ENCODE measurements at regions not wholly inside any gene's neighbourhood (a gene's known extent, or its start where the extent isn't known, plus 50 kb on each side); places are given as distances from the start of the nearest gene placed in this dataset.

- Histone ChIP-seq H3F3A (replicated peaks; ENCODE audit: insufficient read depth) (no peaks in the 10 kb centered on the region), H3K4me2 (no peak overlapping the region), H3K27ac (ENCODE audit: low read depth in 2 of 2, low read length in 1 of 2) (no peak overlapping the region), H3K9ac (no peak overlapping the region), H3K36me3 (replicated peaks in 1 of 2; ENCODE audit: control insufficient read depth in 1 of 2, insufficient read depth in 2 of 2, low read length in 1 of 2) (no peaks in the 10 kb centered on the region), H4K20me1 (ENCODE audit: insufficient read depth) (no peaks in the 10 kb centered on the region), H3K9me2 (no peaks in the 10 kb centered on the region), H2AFZ (ENCODE audit: low read depth) (no peak overlapping the region), H3K79me2 (ENCODE audit: insufficient read depth) (no peaks in the 10 kb centered on the region), H3K4me1 (ENCODE audit: control insufficient read depth in 1 of 2, insufficient read depth in 2 of 2, low read depth in 1 of 2, low read length in 1 of 2) (no peaks in the 10 kb centered on the region), H3K9me3 (no peaks in the 10 kb centered on the region), H3K4me3 (ENCODE audit: low read depth in 2 of 2, low read length in 1 of 2) (no peak overlapping the region), H3K27me3 (ENCODE audit: insufficient read depth) (no peaks in the 10 kb centered on the region)
- ChIA-PET POLR2A (no interaction called here), CTCF (interaction anchor here (1.1 to 3.1 kb wide), 2 partner anchors 8 to 42 kb away, joined by 3 to 14 read pairs; no protein-coding TSS in a partner anchor)
- no peak for TF ChIP-seq SIN3A (IDR thresholded peaks at IDR 0.05; ENCODE audit: borderline replicate concordance, low read depth, low read length)
- TF ChIP-seq EP300 (IDR thresholded peaks at IDR 0.05; ENCODE audit: borderline replicate concordance in 1 of 2, low read depth in 1 of 2, low read length in 1 of 2), result no peak
- no peak for TF ChIP-seq PBX3 (IDR thresholded peaks at IDR 0.05)
- TF ChIP-seq MXI1 (IDR thresholded peaks at IDR 0.05; ENCODE audit: low read depth, low read length), result no peak
- no peak for TF ChIP-seq RFX5 (IDR thresholded peaks at IDR 0.05; ENCODE audit: low read length)
- TF ChIP-seq, protein P1, sequence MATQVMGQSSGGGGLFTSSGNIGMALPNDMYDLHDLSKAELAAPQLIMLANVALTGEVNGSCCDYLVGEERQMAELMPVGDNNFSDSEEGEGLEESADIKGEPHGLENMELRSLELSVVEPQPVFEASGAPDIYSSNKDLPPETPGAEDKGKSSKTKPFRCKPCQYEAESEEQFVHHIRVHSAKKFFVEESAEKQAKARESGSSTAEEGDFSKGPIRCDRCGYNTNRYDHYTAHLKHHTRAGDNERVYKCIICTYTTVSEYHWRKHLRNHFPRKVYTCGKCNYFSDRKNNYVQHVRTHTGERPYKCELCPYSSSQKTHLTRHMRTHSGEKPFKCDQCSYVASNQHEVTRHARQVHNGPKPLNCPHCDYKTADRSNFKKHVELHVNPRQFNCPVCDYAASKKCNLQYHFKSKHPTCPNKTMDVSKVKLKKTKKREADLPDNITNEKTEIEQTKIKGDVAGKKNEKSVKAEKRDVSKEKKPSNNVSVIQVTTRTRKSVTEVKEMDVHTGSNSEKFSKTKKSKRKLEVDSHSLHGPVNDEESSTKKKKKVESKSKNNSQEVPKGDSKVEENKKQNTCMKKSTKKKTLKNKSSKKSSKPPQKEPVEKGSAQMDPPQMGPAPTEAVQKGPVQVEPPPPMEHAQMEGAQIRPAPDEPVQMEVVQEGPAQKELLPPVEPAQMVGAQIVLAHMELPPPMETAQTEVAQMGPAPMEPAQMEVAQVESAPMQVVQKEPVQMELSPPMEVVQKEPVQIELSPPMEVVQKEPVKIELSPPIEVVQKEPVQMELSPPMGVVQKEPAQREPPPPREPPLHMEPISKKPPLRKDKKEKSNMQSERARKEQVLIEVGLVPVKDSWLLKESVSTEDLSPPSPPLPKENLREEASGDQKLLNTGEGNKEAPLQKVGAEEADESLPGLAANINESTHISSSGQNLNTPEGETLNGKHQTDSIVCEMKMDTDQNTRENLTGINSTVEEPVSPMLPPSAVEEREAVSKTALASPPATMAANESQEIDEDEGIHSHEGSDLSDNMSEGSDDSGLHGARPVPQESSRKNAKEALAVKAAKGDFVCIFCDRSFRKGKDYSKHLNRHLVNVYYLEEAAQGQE (IDR thresholded peaks at IDR 0.05; ENCODE audit: low read depth, low read length), result no peak
- no peak for TF ChIP-seq POLR2AphosphoS5 (IDR thresholded peaks at IDR 0.05; ENCODE audit: low read depth, low read length)
- no peak for TF ChIP-seq TAF1 (IDR thresholded peaks at IDR 0.05; ENCODE audit: borderline replicate concordance, low read depth, low read length)
- no peak for DNase-seq
- WGBS (ENCODE audit: low lambda C conversion rate), result 18% methylated on average over 3 of the region's 3 CpGs
Observed at GRCh38 chr9:1829719-1830118, 185.4 kb upstream of the SMARCA2 start.

DNA sequence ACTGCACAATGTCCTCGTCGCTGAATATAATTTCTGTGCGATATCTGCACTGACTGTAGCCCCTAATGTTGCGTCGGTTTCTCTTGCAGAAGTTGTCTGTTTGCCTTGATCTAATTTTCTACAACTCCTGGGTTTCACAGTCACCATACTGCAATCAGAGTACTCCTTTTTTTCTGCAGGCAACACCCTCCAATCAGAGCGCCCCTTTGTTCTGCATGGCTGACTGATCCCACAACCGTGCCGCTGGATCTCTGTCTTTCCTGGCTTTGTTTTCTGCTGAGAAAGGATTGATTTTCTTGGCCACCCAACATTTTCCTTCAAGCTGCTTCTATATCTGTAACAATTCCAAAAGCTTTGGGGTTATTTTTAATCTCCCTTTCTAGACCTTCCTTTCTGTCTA, 182.2 kb upstream of the SMARCA2 start:
- Histone ChIP-seq H4K20me1 (ENCODE audit: insufficient read depth) (no peaks in the 10 kb centered on the region), H3K36me3 (replicated peaks in 1 of 2; ENCODE audit: control insufficient read depth in 1 of 2, insufficient read depth in 2 of 2, low read length in 1 of 2) (no peaks in the 10 kb centered on the region), H3F3A (replicated peaks; ENCODE audit: insufficient read depth) (no peaks in the 10 kb centered on the region), H3K4me3 (ENCODE audit: low read depth in 2 of 2, low read length in 1 of 2) (no peak overlapping the region), H3K27ac (ENCODE audit: low read depth in 2 of 2, low read length in 1 of 2) (no peak overlapping the region), H3K9me3 (no peaks in the 10 kb centered on the region), H2AFZ (ENCODE audit: low read depth) (no peak overlapping the region), H3K9ac (no peak overlapping the region), H3K9me2 (no peaks in the 10 kb centered on the region), H3K79me2 (ENCODE audit: insufficient read depth) (no peaks in the 10 kb centered on the region), H3K4me1 (ENCODE audit: control insufficient read depth in 1 of 2, insufficient read depth in 2 of 2, low read depth in 1 of 2, low read length in 1 of 2) (no peaks in the 10 kb centered on the region), H3K4me2 (no peak overlapping the region), H3K27me3 (ENCODE audit: insufficient read depth) (no peaks in the 10 kb centered on the region)
- CTCF ChIA-PET, result interaction anchor here (0.7 kb wide), 1 partner anchor 799 kb away, joined by 3 read pairs; no protein-coding TSS in a partner anchor
- no peak for DNase-seq
- WGBS (ENCODE audit: low lambda C conversion rate), result 35% methylated on average over 8 of the region's 8 CpGs
- TF ChIP-seq TEAD4 (IDR thresholded peaks at IDR 0.05; ENCODE audit: borderline replicate concordance, insufficient read depth) (no peak), FOXM1 (IDR thresholded peaks at IDR 0.05; ENCODE audit: low read depth) (no peak), MAX (IDR thresholded peaks at IDR 0.05; ENCODE audit: low read depth) (no peak), EP300 (IDR thresholded peaks at IDR 0.05; ENCODE audit: borderline replicate concordance in 1 of 2, low read depth in 1 of 2, low read length in 1 of 2) (no peak), TAF1 (IDR thresholded peaks at IDR 0.05; ENCODE audit: borderline replicate concordance, low read depth, low read length) (no peak), PBX3 (IDR thresholded peaks at IDR 0.05) (no peak)
- POLR2A ChIA-PET, result no interaction called here
